IMR-90 (cell line): ENCODE measurements at regions not wholly inside any gene's neighbourhood (a gene's known extent, or its start where the extent isn't known, plus 50 kb on each side); places are given as distances from the start of the nearest gene placed in this dataset.
A peak's percentile ranks its signal among the peaks of the same experiment; 100 is the strongest.

ENCODE experiments used
- ATAC-seq: fragments of 200-7000 bp; cut with Tn5 transposase; 2 replicates; pipeline ENCODE4 v1.9.1; 2020; ENCODE audit warnings: low read depth, mild to moderate bottlenecking, moderate library complexity
- BruUV-seq: library from RNA; stranded (reverse); fragments of 400-500 nt; replicated peaks from 2 replicates; lab custom pipeline; 2021; lab: Mats Ljungman, UMichigan
- CTCF ChIA-PET: fragments of 300-600 bp; formaldehyde crosslinking; extraction: SDS; loops from one replicate; lab custom pipeline; 2021; ENCODE audit warnings: antibody characterized with exemption; lab: Yijun Ruan, JAX
- POLR2A ChIA-PET: fragments of 300-600 bp; sonication (Branson Sonifier 250); formaldehyde crosslinking; loops from one replicate; lab custom pipeline; 2022; ENCODE audit warnings: antibody characterized with exemption; ENCODE audit not compliant: unreplicated experiment; lab: Charles Lee
- DNase-seq: peaks from one replicate; pipeline ENCODE4 v3.0.0; 2013
- H2AFZ ChIP-seq: replicated peaks from 2 replicates; pipeline ENCODE3; 2013; ENCODE audit warnings: low read length, mild to moderate bottlenecking; ENCODE audit not compliant: poor library complexity
- H2AK5ac ChIP-seq: 2 replicates; pipeline ENCODE4 v1.6.1; 2013; ENCODE audit warnings: low read depth, low read length, inconsistent platforms
- H2AK9ac ChIP-seq: replicated peaks from 2 replicates; pipeline ENCODE3; 2013; ENCODE audit warnings: mild to moderate bottlenecking, low read depth, low read length, moderate library complexity; ENCODE audit not compliant: poor library complexity
- H2BK120ac ChIP-seq: 2 replicates; pipeline ENCODE4 v1.6.1; 2013; ENCODE audit warnings: low read depth, low read length, inconsistent platforms
- H2BK15ac ChIP-seq: 3 replicates; pipeline ENCODE4 v1.6.1; 2013; ENCODE audit warnings: low read depth, low read length, inconsistent platforms
- H2BK20ac ChIP-seq: 2 replicates; pipeline ENCODE4 v1.6.1; 2013; ENCODE audit warnings: low read depth, mild to moderate bottlenecking, inconsistent platforms, low read length, moderate library complexity
- H2BK5ac ChIP-seq: 2 replicates; pipeline ENCODE4 v1.6.1; 2013; ENCODE audit warnings: mild to moderate bottlenecking, low read depth, low read length, inconsistent platforms; ENCODE audit not compliant: poor library complexity, severe bottlenecking
- H3K14ac ChIP-seq: replicated peaks from 2 replicates; pipeline ENCODE4 v1.6.1; 2013; ENCODE audit warnings: low read depth, low read length, inconsistent platforms
- H3K18ac ChIP-seq: 2 replicates; pipeline ENCODE4 v1.6.1; 2013; ENCODE audit warnings: low read depth, low read length, control low read depth
- H3K23ac ChIP-seq: 2 replicates; pipeline ENCODE4 v1.6.1; 2013; ENCODE audit warnings: low read depth, low read length, inconsistent platforms
- H3K27ac ChIP-seq: 2 replicates; pipeline ENCODE4 v1.5.1; 2013; ENCODE audit warnings: mild to moderate bottlenecking, control low read depth, low read length; ENCODE audit not compliant: insufficient read depth
- H3K27me3 ChIP-seq: 2 replicates; pipeline ENCODE4 v1.6.1; 2013; ENCODE audit warnings: low read length; ENCODE audit not compliant: control insufficient read depth, insufficient read depth
- H3K36me3 ChIP-seq: 2 replicates; pipeline ENCODE4 v1.6.1; 2013; ENCODE audit warnings: low read length, mixed read lengths; ENCODE audit not compliant: control insufficient read depth, insufficient read depth
- H3K4ac ChIP-seq: 2 replicates; pipeline ENCODE4 v1.6.1; 2013; ENCODE audit warnings: low read depth, low read length, inconsistent platforms
- H3K4me1 ChIP-seq: 2 replicates; pipeline ENCODE4 v1.6.1; 2013; ENCODE audit warnings: low read length, mixed read lengths; ENCODE audit not compliant: control insufficient read depth, insufficient read depth
- H3K4me2 ChIP-seq: 2 replicates; pipeline ENCODE4 v1.6.1; 2013; ENCODE audit warnings: low read depth, mild to moderate bottlenecking, control low read depth, low read length, moderate library complexity
- H3K4me3 ChIP-seq: 2 replicates; pipeline ENCODE4 v1.5.1; 2013; ENCODE audit warnings: low read depth, mild to moderate bottlenecking, control low read depth, low read length, moderate library complexity; ENCODE audit not compliant: insufficient read depth
- H3K56ac ChIP-seq: 2 replicates; pipeline ENCODE4 v1.6.1; 2013; ENCODE audit warnings: low read length, inconsistent platforms; ENCODE audit not compliant: insufficient read depth; ENCODE audit errors: extremely low read depth
- H3K79me1 ChIP-seq, 2 experiments: 2 replicates each; pipeline ENCODE4 v1.6.1; 2013; ENCODE audit warnings: low read length in 2 of 2, inconsistent platforms in 1 of 2, low read depth in 1 of 2
- H3K9ac ChIP-seq: 2 replicates; pipeline ENCODE4 v1.6.1; 2013; ENCODE audit warnings: low read depth, low read length, control low read depth
- H3K9me1 ChIP-seq: 2 replicates; pipeline ENCODE4 v1.6.1; 2013; ENCODE audit warnings: low read length, inconsistent platforms; ENCODE audit not compliant: insufficient read depth
- H3K9me3 ChIP-seq: 2 replicates; pipeline ENCODE4 v1.6.1; 2013; ENCODE audit warnings: low read length; ENCODE audit not compliant: control insufficient read depth, insufficient read depth
- H4K20me1 ChIP-seq: 2 replicates; pipeline ENCODE4 v1.6.1; 2013; ENCODE audit warnings: low read length, inconsistent platforms; ENCODE audit not compliant: insufficient read depth
- H4K5ac ChIP-seq: 2 replicates; pipeline ENCODE4 v1.6.1; 2013; ENCODE audit warnings: mild to moderate bottlenecking, low read depth, low read length, control low read depth
- H4K8ac ChIP-seq, 2 experiments: 2 replicates each; pipeline ENCODE4 v1.6.1; 2013; ENCODE audit warnings: low read depth in 2 of 2, low read length in 2 of 2, control low read depth in 1 of 2, inconsistent platforms in 1 of 2
- H4K91ac ChIP-seq: 2 replicates; pipeline ENCODE4 v1.6.1; 2013; ENCODE audit warnings: low read depth, low read length, inconsistent platforms; ENCODE audit not compliant: insufficient read depth
- BHLHE40 ChIP-seq: fragments of 150-350 bp; IDR thresholded peaks from 2 replicates; pipeline ENCODE4 v1.6.1; 2016; ENCODE audit warnings: mild to moderate bottlenecking, low read depth, low read length
- CEBPB ChIP-seq: IDR thresholded peaks from 2 replicates; pipeline ENCODE4 v1.6.1; 2012; ENCODE audit warnings: low read depth, low read length, improper control_type of control experiment
- CHD1 ChIP-seq: IDR thresholded peaks from 2 replicates; pipeline ENCODE4 v1.6.1; 2012; ENCODE audit warnings: low read depth, low read length, improper control_type of control experiment
- CTCF ChIP-seq: conservative IDR thresholded peaks from 2 replicates; pipeline ENCODE4 v1.5.1; 2012; ENCODE audit warnings: mild to moderate bottlenecking, low read depth, low read length, improper control_type of control experiment
- ELK1 ChIP-seq: fragments of 150-350 bp; IDR thresholded peaks from 2 replicates; pipeline ENCODE4 v1.6.1; 2016; ENCODE audit warnings: low read depth, mild to moderate bottlenecking, low read length, moderate library complexity, borderline replicate concordance
- FOS ChIP-seq: fragments of 150-350 bp; IDR thresholded peaks from 2 replicates; pipeline ENCODE4 v1.6.1; 2016; ENCODE audit warnings: low read depth, low read length
- MAFK ChIP-seq: IDR thresholded peaks from 2 replicates; pipeline ENCODE4 v1.6.1; 2012; ENCODE audit warnings: low read depth, low read length, improper control_type of control experiment
- MAZ ChIP-seq: IDR thresholded peaks from 2 replicates; pipeline ENCODE4 v1.6.1; 2012; ENCODE audit warnings: low read depth, mild to moderate bottlenecking, low read length, improper control_type of control experiment, moderate library complexity, borderline replicate concordance
- MXI1 ChIP-seq: IDR thresholded peaks from 2 replicates; pipeline ENCODE4 v1.6.1; 2012; ENCODE audit warnings: low read depth, mild to moderate bottlenecking, low read length, moderate library complexity, borderline replicate concordance
- NFE2L2 ChIP-seq: fragments of 150-350 bp; IDR thresholded peaks from 2 replicates; pipeline ENCODE4 v1.6.1; 2016; ENCODE audit warnings: low read depth, mild to moderate bottlenecking, low read length
- POLR2A ChIP-seq: IDR thresholded peaks from 2 replicates; pipeline ENCODE4 v1.6.1; 2012; ENCODE audit warnings: mild to moderate bottlenecking, low read depth, low read length
- RAD21 ChIP-seq: IDR thresholded peaks from 2 replicates; pipeline ENCODE4 v1.6.1; 2012; ENCODE audit warnings: low read length, improper control_type of control experiment
- RCOR1 ChIP-seq: IDR thresholded peaks from 2 replicates; pipeline ENCODE4 v1.6.1; 2012; ENCODE audit warnings: mild to moderate bottlenecking, low read length, improper control_type of control experiment; ENCODE audit not compliant: insufficient replicate concordance
- RFX5 ChIP-seq: IDR thresholded peaks from 2 replicates; pipeline ENCODE4 v1.8.0; 2012; ENCODE audit warnings: low read depth, mild to moderate bottlenecking, low read length, moderate library complexity
- SMC3 ChIP-seq: fragments of 150-350 bp; IDR thresholded peaks from 2 replicates; pipeline ENCODE4 v1.6.1; 2016; ENCODE audit warnings: low read depth, mild to moderate bottlenecking, antibody characterized with exemption, low read length, moderate library complexity
- USF2 ChIP-seq: fragments of 150-350 bp; IDR thresholded peaks from 2 replicates; pipeline ENCODE4 v1.6.1; 2017; ENCODE audit warnings: mild to moderate bottlenecking, antibody characterized with exemption, low read length, low read depth
- WGBS, 2 experiments: methylation state at CpG; one replicate each; pipeline versions ENCODE4 v1.1.5 to v1.1.7; 2013; ENCODE audit warnings: missing lambda C conversion rate in 2 of 2; ENCODE audit not compliant: insufficient read length in 1 of 2; ENCODE audit errors: extremely low coverage in 2 of 2; 5-methylcytosine and 5-hydroxymethylcytosine counted together
- dilution Hi-C: fragments of 300-500 bp; cut with HindIII; formaldehyde crosslinking; loops from one replicate; pipeline ENCODE4 v1.14.3; 2018; ENCODE audit warnings: low sequenced_read_pairs; ENCODE audit not compliant: unreplicated experiment
- in situ Hi-C: fragments of 300-500 bp; cut with MboI; formaldehyde crosslinking; loops from 3 replicates; pipeline ENCODE4 v1.14.3; 2019; ENCODE audit warnings: low sequenced_read_pairs, inconsistent platforms, mixed read lengths
- intact Hi-C: fragments of 100-400 bp; cut with micrococcal nuclease; formaldehyde crosslinking; loops from 2 replicates; pipeline ENCODE4 v1.10.0; 2022

- Histone ChIP-seq H3K9me3 (no peaks in the 10 kb centered on the region), H3K9me1 (no peaks in the 10 kb centered on the region), H3K14ac (no peak overlapping the region), H4K8ac (no peak overlapping the region), H3K4me3 (no peak overlapping the region), H3K27me3 (no peaks in the 10 kb centered on the region), H2AK9ac (no peak overlapping the region), H2BK120ac (no peak overlapping the region), H3K79me1 (no peaks in the 10 kb centered on the region), H3K56ac (no peak overlapping the region), H2BK5ac (no peak overlapping the region), H3K27ac (no peak overlapping the region), H3K23ac (no peak overlapping the region), H3K4ac (no peak overlapping the region), H3K18ac (no peak overlapping the region), H3K4me1 (no peaks in the 10 kb centered on the region), H2BK15ac (no peak overlapping the region), H3K4me2 (no peak overlapping the region), H3K36me3 (no peaks in the 10 kb centered on the region), H2AK5ac (no peak overlapping the region), H2BK20ac (no peak overlapping the region), H4K20me1 (no peaks in the 10 kb centered on the region), H3K9ac (no peak overlapping the region), H2AFZ (peak overlapping the region; percentile 70), H4K5ac (no peak overlapping the region), H4K91ac (no peak overlapping the region)
- TF ChIP-seq CHD1 (no peak), RFX5 (no peak), POLR2A (no peak), USF2 (no peak), RCOR1 (no peak), MXI1 (no peak), MAFK (no peak), RAD21 (no peak), NFE2L2 (no peak), SMC3 (no peak), CEBPB (no peak), BHLHE40 (no peak), ELK1 (no peak), CTCF (no peak), MAZ (no peak), FOS (no peak)
- POLR2A ChIA-PET, result no interaction called here
- in situ Hi-C loops (no loop called here), dilution Hi-C loops (no loop called here), intact Hi-C loops (no loop called here)
- no peak for ATAC-seq
- peak; percentile 1 for DNase-seq
- WGBS, 2 experiments, result no CpG with 5 or more reads among the region's 2 CpGs
- CTCF ChIA-PET, result no interaction called here
- BruUV-seq, result no TSS peak
These were observed 1861.7 kb upstream of the SEL1L start for GRCh38 chr14:83395321-83395720.
